ES-I3 (cell line): ENCODE measurements at regions not wholly inside any gene's neighbourhood (a gene's known extent, or its start where the extent isn't known, plus 50 kb on each side); places are given as distances from the start of the nearest gene placed in this dataset.

ENCODE experiments used
- H3K36me3 ChIP-seq: 2 replicates; pipeline ENCODE4 v1.6.1; 2013; ENCODE audit warnings: mild to moderate bottlenecking, low read length, control low read depth, moderate library complexity; ENCODE audit not compliant: insufficient read depth
- H3K4me1 ChIP-seq: 2 replicates; pipeline ENCODE4 v1.6.1; 2013; ENCODE audit warnings: mild to moderate bottlenecking, control low read depth, low read length; ENCODE audit not compliant: insufficient read depth
- H3K9ac ChIP-seq: 2 replicates; pipeline ENCODE4 v1.6.1; 2013; ENCODE audit warnings: low read depth, mild to moderate bottlenecking, low read length, moderate library complexity
- H3K9me3 ChIP-seq: 2 replicates; pipeline ENCODE4 v1.6.1; 2013; ENCODE audit warnings: mild to moderate bottlenecking, low read length, moderate library complexity; ENCODE audit not compliant: control insufficient read depth, insufficient read depth

GRCh38 chr5:4876804-4877203, 263.3 kb upstream of the ADAMTS16 start:
- Histone ChIP-seq H3K4me1 (0 out of 2 replicates have a peak, but pooled peaks cover 3% of the 10 kb centered on the region), H3K9me3 (no peaks in the 10 kb centered on the region), H3K36me3 (no peaks in the 10 kb centered on the region), H3K9ac (no peak overlapping the region)

DNA sequence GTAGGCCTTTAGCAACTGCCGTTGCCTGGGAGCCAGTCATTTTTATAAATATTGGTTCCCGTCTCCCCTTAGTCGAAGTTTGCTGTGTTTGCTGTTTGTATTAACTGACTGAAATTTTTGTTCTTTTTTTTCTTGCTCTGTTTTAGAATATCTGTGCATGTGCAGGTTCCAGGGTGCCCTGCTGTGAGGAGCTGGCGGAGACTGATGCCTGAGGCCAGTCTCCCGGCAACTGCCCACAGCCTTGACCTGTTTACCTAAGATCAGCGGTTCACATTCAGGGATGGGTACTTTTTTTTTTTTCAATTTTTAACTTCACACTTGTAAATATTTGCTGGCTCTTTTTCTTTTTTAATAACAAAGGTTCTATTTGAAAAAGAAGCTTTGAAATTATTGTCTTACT, 262.6 kb upstream of the ADAMTS16 start:
- 0 out of 2 replicates have a peak, but pooled peaks cover 3% of the 10 kb centered on the region for H3K4me1 ChIP-seq
- H3K9ac ChIP-seq: no peak overlapping the region
- H3K9me3 ChIP-seq: no peaks in the 10 kb centered on the region
- H3K36me3 ChIP-seq: no peaks in the 10 kb centered on the region

GRCh38 chr5:4879075-4879474, 261.1 kb upstream of the ADAMTS16 start:
- H3K9me3 ChIP-seq: no peaks in the 10 kb centered on the region
- no peaks in the 10 kb centered on the region for H3K36me3 ChIP-seq
- 0 out of 2 replicates have a peak, but pooled peaks cover 3% of the 10 kb centered on the region for H3K4me1 ChIP-seq
- H3K9ac ChIP-seq: no peak overlapping the region

- Histone ChIP-seq H3K9me3 (no peaks in the 10 kb centered on the region), H3K4me1 (0 out of 2 replicates have a peak, but pooled peaks cover 3% of the 10 kb centered on the region), H3K36me3 (no peaks in the 10 kb centered on the region), H3K9ac (no peak overlapping the region)
These were observed 260.3 kb upstream of the ADAMTS16 start for GRCh38 chr5:4879693-4880303.

GRCh38 chr5:4880304-4880741, 259.8 kb upstream of the ADAMTS16 start:
- Histone ChIP-seq H3K9ac (no peak overlapping the region), H3K4me1 (0 out of 2 replicates have a peak, but pooled peaks cover 3% of the 10 kb centered on the region), H3K9me3 (no peaks in the 10 kb centered on the region), H3K36me3 (no peaks in the 10 kb centered on the region)

DNA sequence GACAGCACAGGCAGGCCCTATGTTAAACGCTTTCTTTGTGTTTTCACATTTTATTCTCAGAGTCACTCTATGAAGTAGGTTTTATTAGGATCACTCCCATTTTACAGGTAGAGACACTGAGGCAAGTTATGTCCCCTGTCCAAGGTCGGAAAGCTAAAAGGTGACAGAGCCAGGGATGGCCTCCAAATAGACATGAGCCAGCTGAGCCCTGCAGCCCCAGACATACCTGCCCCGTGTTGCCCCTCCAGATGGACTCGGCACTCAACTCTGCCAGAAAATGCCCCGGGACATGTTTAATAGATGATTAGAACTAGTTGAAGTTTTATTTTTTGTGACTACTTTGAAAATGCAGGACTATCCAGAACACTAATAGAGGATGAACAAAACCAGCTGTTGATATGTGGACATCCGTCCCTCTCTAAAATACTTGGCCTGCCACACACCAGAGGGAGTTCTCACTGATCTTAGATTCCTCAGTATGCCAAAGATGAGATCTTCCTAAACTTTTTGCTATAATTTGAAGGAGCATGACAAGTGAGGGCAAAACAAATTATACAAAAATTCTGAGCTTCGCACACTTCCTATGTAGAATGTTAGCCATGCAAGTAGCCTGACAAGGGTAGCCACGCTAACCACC, 258.6 kb upstream of the ADAMTS16 start:
- Histone ChIP-seq H3K9ac (no peak overlapping the region), H3K4me1 (0 out of 2 replicates have a peak, but pooled peaks cover 3% of the 10 kb centered on the region), H3K36me3 (no peaks in the 10 kb centered on the region), H3K9me3 (no peaks in the 10 kb centered on the region)

- H3K4me1 ChIP-seq: 0 out of 2 replicates have a peak, but pooled peaks cover 3% of the 10 kb centered on the region
- H3K36me3 ChIP-seq: no peaks in the 10 kb centered on the region
- no peak overlapping the region for H3K9ac ChIP-seq
- no peaks in the 10 kb centered on the region for H3K9me3 ChIP-seq
These were observed 257.9 kb upstream of the ADAMTS16 start for GRCh38 chr5:4882186-4882585.

DNA sequence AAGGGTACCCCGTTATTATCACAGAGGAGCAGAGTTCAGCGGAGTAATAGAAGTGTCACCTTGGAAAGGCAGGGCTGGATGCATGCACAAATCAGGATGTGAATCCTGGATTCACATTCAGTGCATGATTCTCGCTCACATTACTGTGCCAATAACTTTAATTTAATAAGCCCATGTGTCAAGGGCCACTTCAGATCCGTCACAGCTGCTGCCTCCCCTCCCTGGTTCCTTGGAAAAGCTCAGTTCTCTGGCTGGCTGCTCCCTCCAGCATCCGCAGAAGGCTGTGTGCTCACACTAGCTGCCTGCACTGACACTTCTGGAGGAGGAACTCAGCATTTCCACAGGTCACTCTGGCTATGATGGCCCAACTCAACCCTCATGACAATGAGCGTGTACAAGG, 256.8 kb upstream of the ADAMTS16 start:
- Histone ChIP-seq H3K9ac (no peak overlapping the region), H3K9me3 (no peaks in the 10 kb centered on the region), H3K36me3 (no peaks in the 10 kb centered on the region), H3K4me1 (0 out of 2 replicates have a peak, but pooled peaks cover 3% of the 10 kb centered on the region)

GRCh38 chr5:4893063-4893744, 246.9 kb upstream of the ADAMTS16 start:
- no peaks in the 10 kb centered on the region for H3K4me1 ChIP-seq
- no peak overlapping the region for H3K9ac ChIP-seq
- no peaks in the 10 kb centered on the region for H3K36me3 ChIP-seq
- no peaks in the 10 kb centered on the region for H3K9me3 ChIP-seq

- Histone ChIP-seq H3K9ac (no peak overlapping the region), H3K36me3 (no peaks in the 10 kb centered on the region), H3K4me1 (no peaks in the 10 kb centered on the region), H3K9me3 (no peaks in the 10 kb centered on the region)
These were observed 243.8 kb upstream of the ADAMTS16 start for GRCh38 chr5:4896328-4896727.

DNA sequence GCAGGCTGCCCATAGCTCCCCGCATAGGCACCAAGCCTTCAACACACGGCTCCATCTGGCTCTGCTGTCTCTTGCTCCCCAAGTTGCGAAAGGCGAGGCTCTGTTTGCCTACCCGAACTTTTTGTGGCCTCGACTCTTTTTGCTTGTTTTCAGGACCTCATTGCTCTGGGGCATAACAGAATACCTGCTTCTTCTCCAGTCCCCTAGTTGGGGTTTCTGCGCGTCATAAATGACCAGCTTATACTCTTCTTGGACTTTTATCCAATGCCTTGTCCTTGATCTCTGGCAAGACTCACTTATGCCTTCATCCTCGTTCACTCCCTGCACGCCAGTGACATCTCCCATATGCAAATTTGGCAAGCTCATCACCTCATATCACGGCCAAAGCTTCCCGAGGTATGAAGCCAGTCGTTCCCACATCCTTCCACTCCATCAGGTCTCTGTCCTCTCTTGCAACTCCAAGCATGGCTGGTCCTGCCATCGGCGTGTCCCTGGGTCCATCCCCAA, 238.8 kb upstream of the ADAMTS16 start:
- Histone ChIP-seq H3K36me3 (no peaks in the 10 kb centered on the region), H3K4me1 (no peaks in the 10 kb centered on the region), H3K9ac (no peak overlapping the region), H3K9me3 (no peaks in the 10 kb centered on the region)

DNA sequence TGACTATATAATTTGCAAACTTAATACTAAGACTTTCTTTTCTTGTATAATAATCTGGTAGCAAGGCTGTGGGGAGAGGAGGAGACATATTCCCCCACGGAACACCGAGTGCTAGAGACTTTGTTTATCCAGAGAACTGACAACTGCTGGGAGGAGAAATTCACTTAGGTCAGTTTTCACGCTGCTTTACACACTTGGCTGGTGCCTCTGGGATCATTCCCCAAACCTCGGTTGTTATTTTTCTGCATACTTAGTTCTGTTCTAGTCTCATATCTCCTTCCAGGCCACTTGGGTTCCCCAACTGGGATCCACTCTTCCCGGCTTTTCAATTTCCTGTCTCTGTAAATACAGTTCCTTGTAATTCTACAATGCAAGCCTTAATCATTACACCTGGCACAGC, 238.2 kb upstream of the ADAMTS16 start:
- Histone ChIP-seq H3K9ac (no peak overlapping the region), H3K4me1 (no peaks in the 10 kb centered on the region), H3K9me3 (no peaks in the 10 kb centered on the region)

DNA sequence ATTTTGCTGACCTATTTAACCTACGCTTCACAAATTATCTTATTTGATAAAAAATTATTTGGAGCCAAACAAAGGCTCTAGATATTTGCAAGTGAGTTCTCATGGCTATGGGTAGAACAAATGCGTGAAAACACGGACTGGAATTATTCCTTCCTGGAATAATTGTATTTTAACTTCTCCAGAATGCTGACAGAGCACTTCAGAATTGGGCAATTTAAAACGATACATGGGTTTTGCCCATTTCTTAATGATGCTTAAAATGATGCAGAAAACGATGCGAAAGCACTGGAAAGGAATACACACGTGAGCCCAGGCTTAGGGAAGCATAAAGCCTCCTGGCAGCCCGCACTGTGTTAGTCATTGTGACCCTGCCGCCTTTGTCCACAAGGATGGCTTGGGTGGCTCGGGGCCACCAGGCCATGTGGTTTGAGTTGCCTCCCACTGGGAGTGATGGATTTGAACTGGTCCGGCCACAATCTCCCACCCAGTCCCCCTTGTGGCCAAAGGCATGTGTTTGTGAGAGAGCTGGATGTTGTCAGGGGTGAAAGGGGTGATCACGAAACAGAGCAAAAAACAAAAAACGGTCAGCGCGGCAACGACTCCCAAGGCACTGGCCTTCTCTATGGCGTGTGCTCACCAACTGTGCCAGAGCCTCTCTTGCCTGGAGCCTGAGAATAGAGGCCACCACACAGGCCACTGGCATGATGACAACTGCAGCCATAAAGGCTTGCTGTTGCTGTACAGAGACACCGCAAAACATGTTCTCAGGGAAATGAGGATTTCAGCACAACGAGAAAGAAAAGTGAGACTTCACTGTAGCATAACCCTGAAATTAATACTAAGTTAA, 234.2 kb upstream of the ADAMTS16 start:
- Histone ChIP-seq H3K36me3 (no peaks in the 10 kb centered on the region), H3K9me3 (no peaks in the 10 kb centered on the region), H3K4me1 (no peaks in the 10 kb centered on the region), H3K9ac (no peak overlapping the region)

More for the DNA sequence above, 238.2 kb upstream of the ADAMTS16 start:
- no peaks in the 10 kb centered on the region for H3K36me3 ChIP-seq

DNA sequence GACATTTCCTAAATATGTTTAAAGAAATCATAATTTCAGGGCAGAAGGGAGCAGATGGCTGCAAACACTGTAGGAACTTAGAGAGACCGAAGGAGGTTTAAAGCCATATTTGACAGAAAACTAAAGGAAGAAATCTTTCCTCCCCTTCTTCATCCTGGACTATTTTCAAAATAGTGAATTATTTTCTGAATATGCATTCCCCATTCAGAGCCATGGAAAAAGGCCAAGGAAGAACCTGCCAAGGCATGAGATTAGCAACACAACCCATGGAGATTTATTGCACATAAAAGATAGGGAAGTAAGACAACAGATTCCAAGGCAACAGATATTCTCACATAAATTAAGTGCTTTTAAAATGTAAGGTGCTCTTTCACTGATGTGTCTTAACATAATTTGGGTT, 233.3 kb upstream of the ADAMTS16 start:
- no peaks in the 10 kb centered on the region for H3K9me3 ChIP-seq
- H3K9ac ChIP-seq: no peak overlapping the region
- no peaks in the 10 kb centered on the region for H3K36me3 ChIP-seq
- H3K4me1 ChIP-seq: no peaks in the 10 kb centered on the region
